DMS153 (cell line): ENCODE measurements at regions not wholly inside any gene's neighbourhood (a gene's known extent, or its start where the extent isn't known, plus 50 kb on each side); places are given as distances from the start of the nearest gene placed in this dataset.

Experiments used
- DNase-seq: peaks from one replicate; lab custom pipeline; 2025; lab: John Stamatoyannopoulos, UW

DNA sequence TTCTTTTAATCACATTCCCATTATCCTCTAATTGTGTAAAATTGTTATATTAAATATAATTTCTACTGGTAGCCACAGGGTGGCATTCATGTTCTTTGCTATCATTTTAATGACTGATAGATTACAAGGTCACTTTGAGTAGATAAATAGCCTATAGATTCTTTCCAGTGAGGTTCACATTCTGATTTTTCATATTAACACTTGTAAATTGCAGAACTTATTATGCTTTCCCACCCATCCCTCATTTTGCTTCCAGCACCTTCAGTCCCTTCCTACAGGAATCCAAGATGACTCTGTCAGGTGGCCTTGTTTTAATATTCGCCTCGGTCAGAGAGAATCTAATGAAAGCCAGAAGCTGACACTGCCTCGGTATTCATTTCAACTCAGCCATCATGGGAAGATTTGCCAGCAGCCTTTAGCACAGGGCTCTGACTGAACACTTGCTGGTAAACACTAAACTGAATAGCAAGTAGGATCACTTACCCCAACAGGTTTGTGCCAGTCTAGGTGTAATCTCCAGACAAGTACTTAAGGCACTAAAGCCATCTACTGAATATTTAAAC lies 101.2 kb upstream of the FSHR start:
- DNase-seq: peak; percentile 67

DNA sequence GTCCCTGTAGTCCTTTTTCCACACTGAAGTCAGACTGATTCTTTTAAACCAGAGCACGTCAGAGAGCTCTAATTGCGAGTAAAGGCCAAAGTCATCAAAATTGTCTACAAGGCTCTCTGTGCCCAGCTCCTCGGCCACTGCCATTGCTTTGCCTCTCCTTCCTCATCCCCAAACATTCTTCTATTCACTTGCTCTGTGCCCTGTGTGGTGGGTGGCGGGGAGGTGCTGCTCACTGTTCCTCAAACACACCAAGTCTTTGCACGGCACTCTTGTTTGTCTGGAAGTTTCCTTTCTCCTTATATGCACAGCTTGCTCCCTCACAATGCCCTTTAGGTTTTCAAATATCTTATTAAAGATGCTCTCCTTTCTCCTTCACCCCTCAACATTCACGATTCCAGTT lies 100.1 kb upstream of the FSHR start:
- no peak for DNase-seq

DNA sequence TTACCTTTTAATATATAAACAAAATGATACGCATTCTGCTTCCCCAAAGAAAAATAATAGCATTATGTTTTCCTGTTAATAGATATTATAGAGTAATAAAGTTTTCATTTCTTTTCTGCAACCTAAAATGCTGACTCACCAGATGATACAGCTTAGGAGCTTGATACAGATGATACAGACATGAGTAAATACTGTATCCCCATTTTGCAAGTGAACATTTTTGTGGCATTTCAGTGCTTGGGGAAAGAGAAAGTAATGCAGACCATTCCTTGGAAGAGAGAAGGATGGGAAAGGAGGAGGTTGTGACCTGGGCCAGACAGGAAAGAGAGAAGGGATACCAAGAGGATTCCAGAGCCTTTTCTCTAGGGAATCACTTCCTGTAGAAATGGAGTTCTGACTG lies 97.5 kb upstream of the FSHR start:
- no peak for DNase-seq

DNA sequence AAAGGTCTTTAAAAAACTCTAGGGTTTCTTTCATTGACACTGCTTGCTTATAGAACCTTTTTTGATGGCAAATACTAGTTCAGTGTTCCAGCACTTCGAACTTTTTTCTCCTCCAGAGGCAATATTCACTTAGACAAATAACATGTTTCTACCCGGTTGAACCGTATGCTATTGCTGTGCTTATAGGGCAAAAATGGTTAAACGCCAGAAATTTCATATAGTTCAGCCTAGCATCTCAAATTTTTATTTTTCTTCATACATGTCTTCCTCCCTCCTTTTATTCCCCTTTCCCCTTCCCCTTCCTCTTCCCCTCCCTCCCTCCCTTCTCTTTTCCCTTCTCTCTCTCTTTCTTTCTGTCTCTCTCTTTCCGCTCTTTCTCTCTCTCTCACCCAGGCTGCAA lies 96.9 kb upstream of the FSHR start:
- DNase-seq: no peak

DNA sequence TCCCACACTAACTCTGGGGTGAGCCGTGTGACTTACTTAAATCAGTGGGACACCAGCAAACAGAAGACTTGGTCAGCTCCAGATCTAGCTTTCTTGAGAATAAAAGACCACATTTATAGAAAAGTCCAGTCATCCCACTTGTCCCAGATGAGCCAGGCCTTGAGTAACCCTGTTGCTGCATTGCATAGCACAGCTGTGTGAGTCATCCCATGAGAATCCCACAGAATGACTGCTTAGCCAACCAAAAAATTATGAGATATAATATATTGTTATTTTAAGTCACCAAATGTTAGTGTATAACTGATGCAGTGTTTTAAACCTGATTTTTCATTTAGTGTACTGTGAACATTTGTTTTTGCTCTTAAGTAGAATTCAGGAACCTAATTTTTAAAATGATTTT lies 94.2 kb upstream of the FSHR start:
- DNase-seq: no peak

DNA sequence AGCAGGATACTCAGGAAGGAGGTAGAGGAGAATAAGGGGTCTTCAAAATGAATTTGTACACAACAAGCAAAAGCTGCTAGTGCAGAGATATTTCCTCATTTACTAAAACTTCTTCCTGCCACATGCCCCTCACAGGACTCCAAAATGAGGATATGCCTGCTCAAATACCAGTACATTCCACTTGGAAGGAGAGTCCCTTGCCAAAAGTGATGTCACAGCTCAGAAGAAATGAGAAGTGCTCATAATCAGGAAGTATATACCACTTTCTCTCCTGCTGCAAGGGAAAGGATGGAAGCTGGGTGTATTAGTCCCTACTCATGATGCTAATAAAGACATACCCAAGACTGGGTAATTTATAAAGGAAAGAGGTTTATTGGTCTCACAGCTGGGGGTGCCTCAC lies 87.7 kb upstream of the FSHR start:
- DNase-seq: no peak

DNA sequence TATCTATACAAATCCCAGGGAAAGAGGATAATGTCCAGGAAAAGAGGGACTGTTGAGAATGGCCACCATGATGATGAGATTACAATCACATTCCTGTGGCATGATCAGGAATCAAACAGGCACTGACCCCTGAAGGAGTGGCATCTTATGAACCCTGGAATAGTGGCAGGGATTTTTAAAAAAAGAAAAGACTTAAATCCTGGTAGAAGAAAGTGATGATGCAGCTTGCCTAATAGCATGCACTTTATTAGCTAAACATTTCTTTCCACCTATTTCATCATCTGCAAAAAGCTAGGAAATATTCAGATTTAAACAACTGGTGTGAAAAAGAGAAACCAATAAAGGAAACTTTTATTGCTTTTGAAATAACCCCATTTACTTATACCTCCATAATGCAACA lies 87.2 kb upstream of the FSHR start:
- DNase-seq: no peak

DNA sequence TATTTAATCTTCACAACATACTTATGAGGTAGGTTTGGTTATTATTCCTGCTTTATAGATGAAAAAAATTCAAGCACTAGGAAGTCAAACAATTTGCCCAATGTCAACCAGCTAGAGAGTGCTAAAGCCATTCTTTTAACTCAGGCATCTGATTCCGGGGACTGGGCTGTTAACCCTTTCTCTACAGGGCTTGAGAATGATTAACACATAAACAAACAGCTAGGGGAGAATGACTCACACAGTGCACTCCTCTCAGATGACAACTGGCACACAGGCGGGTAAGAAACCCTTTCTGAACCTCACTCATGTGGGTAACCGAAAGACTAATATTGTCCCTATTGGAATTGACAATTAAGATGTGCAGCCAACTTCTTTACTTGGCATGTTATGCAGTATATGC lies 86.3 kb upstream of the FSHR start:
- no peak for DNase-seq

DNA sequence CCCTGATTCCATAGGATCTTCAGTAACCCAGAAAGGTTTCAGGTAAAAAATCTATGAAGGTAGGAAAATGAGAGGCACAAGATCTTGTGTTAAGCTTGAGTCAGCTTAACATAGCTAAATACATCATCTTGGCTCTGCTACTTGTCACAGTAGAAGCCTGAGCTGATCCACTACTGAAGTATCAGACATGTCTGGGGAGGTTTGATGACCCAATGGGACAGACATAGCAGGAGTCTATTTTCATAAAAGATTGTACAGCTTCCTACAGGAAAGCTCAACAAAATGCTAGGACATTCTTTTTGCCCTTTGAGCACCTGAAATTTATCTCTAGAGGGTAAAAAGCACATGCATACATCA lies 84.3 kb upstream of the FSHR start:
- no peak for DNase-seq

DNA sequence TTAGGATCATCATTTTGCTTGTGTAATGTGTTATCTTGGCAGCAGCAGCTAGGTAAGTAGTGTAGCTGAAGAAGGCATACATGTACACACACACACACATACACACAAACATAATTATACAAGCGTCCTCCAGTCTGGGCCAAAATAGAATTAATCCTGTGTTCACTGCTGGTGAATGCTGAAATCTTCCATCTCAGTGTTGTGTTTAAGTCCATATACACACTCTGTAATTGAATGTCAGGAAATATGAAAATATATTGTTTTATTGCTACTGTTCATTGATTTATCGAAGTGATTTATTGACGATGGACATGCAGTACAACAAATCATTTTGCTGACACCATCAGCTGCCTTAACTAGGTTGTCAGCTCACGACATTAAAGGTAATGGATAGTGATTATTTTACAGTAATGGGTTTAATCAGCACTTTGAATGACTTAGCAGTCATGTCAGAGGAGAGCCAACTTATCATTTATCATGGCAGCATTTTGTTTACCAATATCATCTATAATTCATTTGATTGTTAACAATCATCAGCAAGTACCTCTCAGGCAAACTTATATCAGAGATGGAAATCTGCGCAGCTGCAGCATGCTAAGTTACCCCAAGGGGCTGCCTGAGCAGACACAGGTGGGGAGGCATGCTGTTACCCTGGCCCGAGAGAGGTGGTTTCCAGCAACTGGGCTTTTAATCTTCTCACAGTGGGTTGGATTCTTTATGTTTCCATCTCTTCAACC lies 83.7 kb upstream of the FSHR start:
- no peak for DNase-seq

DNA sequence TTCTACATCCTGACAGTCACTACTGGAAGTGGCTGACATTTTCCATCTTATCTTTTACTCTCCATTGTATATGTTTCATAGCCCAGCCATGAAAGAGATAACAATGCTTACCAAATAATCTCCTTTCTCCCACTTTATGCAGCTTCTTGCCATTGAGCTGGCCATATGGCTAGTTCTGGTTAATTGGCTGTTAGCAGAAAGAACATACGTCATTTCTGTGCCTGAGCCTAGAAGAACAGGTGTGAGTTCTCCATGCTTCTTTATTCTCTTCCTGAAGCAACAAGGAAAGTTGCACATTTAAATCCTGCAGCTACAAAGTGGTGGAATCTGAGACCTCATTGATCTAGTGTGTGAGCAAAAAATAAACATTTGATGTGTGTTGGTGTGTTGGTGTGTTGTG lies 82.0 kb upstream of the FSHR start:
- DNase-seq: no peak

DNA sequence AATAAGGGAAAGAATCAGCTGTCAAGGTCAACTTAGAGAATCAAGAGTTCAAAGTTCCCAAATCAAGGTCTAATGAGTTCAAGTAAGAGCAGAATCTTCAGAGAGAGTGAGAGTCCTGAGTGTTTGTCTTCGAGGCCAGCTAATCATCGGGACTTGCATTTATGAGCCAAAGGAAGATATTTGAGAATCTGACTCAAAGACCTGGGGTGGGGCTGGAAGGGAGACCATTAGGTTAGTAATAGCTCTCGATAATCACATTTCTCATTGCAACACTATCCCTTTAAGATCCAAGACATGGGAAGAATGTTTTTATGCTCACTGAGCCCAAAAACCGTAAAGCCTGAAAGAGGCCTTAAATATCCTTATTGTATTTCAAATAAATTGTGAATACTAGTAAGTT lies 72.0 kb upstream of the FSHR start:
- DNase-seq: no peak

DNA sequence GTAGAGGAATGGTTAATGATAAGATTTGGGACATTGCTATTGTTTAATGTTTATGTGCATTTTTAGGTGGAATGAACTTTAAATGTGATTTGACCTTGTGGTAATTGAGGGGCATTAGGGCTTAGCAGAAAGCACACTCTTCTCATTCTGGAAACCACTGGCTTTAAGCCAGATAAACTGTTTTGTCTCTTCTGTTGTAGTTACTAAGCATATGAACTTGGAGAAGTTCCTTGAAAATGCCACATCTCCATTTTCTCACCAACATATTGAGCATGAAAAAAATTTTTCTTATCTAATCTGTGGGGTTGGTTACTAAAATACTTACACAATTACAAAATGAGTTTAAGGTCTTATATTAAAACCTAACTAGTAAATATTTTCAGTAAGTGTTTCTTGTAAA lies 70.8 kb upstream of the FSHR start:
- DNase-seq: no peak

DNA sequence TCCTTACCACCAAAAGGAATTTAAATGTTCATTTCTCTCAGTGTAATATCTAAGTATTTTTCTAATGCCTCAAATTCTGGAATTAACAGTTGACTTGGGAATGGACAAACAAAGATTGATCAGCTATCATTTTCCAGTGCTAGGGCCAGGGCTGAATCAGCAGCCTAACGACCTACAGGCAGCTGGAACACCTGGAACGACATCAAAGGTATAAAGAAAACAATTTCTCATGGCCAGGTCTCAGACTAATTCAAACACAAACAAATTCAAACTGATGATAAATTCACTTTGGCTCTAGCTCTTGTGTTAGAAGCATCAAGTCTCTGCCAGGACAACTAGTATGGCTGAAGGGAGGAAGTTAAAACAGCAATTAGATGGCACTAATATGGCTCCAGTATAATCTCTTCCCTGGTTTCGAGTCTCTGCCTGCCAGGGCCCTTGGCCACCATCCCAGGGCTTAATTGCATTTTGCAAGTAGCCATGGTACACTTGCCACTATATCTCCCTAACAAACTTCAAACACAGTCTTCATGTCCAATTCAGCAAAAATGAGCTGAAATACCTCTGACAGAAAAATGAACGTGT lies 70.2 kb upstream of the FSHR start:
- DNase-seq: peak; percentile 12

DNA sequence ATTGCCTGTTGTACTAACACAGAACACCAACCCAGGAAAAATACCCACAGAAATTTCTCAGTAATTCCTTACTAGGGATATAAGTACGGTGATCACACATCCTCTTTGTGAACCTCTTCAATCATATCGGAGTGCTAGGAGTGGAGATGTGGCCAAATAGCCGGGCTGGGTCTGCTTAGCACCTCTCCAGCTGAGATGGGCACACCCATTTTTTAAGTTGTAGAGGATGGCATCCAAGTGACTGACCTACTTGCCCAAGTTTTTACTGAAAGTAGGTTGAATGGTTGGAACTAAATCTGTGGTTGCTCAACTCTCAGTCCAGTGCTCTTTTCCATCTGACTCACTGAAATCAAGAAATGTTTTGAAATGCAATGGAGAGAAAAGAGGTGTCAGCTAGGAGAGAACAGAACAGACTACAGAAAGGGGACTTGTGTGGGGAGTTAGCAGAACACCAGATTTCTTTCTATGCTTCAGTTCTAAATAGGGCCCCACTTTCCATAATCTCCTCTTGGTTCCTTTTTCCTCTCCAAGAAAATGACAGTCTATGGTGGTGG lies 68.7 kb upstream of the FSHR start:
- DNase-seq: no peak

DNA sequence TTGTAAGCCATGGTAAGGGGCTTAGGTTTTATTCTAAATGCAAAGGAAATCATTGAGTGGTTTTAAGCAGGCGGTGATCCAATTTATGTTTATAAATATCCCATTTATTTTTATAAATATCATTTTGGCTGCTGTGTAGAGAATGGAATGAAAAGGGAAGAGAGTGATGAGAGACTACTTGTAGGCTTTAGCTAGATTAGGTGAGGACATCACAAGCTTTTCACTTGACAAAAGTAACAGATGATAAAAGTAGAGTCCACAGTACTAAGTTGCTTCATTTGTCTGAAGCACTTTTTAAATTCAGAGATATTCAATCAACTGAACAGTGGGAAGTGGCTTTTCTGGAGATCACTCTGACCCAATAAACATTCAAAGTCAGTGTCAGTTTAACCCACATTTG lies 65.4 kb upstream of the FSHR start:
- DNase-seq: no peak

DNA sequence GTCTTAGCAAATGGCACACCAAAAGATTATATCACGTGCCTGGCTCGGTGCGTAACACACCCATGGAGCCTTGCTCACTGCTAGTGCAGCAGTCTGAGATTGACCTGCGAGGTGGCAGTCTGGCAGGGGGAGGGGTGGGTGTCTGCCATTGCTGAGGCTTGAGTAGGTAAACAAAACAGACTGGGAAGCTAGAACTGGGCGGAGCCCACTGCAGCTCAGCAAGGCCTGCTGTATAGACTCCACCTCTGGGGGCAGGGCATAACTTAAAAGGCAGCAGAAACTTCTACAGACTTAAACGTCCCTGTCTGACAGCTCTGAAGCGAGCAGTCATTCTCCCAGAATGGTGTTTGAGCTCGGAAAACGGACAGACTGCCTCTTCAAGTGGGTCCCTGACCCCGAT lies 55.9 kb upstream of the FSHR start:
- peak; percentile 47 for DNase-seq

DNA sequence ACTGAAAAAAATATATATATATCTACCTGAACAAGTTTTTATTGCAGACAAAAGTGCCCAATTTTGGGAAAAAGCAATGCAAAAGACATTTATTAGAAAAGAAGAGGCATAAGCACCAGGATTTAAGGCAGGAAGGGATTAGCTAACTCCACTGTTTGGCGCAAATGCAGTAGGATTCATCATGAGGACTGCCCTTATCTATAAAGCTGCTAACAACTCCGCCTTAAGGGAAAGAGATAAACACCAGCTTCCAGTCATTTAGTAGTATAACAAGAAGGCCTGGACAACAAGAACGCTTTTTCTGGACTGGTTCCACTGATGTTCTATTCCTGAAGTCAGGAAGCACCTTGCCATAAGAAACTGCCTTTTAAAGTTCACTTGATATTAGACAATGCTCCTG lies 52.9 kb upstream of the FSHR start:
- DNase-seq: no peak
